ENCODE measurements at regions not wholly inside any gene's neighbourhood (a gene's known extent, or its start where the extent isn't known, plus 50 kb on each side); places are given as distances from the start of the nearest gene placed in this dataset.

- no peak for TF ChIP-seq CTCF (conservative IDR thresholded peaks at IDR 0.05 in 1 of 2, IDR thresholded peaks at IDR 0.05 in 1 of 2; ENCODE audit: extremely low read depth in 1 of 2, insufficient read depth in 1 of 2, low read depth in 1 of 2, low read length in 2 of 2)
- TF ChIP-seq EZH2 (IDR thresholded peaks at IDR 0.05; ENCODE audit: borderline replicate concordance, low read length) = no peak
Observed at GRCh38 chr7:20557116-20557515, 58.4 kb upstream of the ABCB5 start.

Measured in mammary epithelial cell (primary cell).